ENCODE measurements at regions not wholly inside any gene's neighbourhood (a gene's known extent, or its start where the extent isn't known, plus 50 kb on each side); places are given as distances from the start of the nearest gene placed in this dataset.

DNA sequence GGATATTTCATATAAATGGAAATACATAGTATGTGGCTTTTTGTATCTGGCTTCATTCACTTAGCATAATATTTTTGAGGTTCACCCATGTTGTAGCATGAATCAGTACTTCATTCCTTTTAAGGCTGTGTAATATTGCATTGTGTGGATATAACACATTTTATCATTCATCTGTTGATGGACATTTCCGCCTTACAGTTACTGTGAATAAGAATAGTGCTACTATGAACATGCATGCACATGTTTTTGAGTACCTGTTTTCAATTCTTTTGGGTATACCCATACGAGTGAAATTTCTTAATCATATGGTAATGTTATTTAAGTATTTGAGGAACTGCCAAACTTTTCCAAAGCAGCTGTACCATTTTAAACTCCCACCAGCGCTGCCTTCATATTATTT, 539.6 kb upstream of the DIPK2B start:
- no peak overlapping the region for H3K4me3 ChIP-seq (ENCODE audit: low read depth, low read length)
- TF ChIP-seq MYC (IDR thresholded peaks at IDR 0.05; ENCODE audit: low read depth, low read length) = no peak
- TF ChIP-seq POLR2A (IDR thresholded peaks at IDR 0.05; ENCODE audit: extremely low read depth, insufficient read length) = no peak
- no peak for TF ChIP-seq CTCF (IDR thresholded peaks at IDR 0.05; ENCODE audit: low read depth, low read length)
- TF ChIP-seq, protein P1, sequence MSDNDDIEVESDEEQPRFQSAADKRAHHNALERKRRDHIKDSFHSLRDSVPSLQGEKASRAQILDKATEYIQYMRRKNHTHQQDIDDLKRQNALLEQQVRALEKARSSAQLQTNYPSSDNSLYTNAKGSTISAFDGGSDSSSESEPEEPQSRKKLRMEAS (IDR thresholded peaks at IDR 0.05; ENCODE audit: low read depth, low read length) = no peak
- DNase-seq (ENCODE audit: low read depth) = no peak

DNA sequence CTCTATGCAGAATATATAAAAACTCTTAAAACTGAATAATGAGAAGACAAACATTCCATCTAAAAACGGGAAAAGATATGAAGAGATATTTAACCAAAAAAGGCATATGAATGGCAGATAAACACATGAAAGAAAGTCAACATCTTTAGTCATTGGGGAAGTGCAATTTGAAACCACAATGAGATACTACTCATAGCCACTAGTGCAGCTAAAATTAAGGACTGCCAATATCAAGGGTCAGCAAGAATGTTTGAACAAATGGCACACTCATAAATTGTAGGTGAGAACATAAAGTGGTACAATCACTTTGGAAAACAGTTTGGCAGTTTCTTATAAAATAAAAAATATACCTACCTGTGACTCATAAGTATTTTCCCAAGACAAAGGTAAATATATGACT, 534.9 kb upstream of the DIPK2B start:
- TF ChIP-seq MYC (IDR thresholded peaks at IDR 0.05; ENCODE audit: low read depth, low read length) = no peak
- TF ChIP-seq CTCF (IDR thresholded peaks at IDR 0.05; ENCODE audit: low read depth, low read length) = no peak
- TF ChIP-seq POLR2A (IDR thresholded peaks at IDR 0.05; ENCODE audit: extremely low read depth, insufficient read length) = no peak
- TF ChIP-seq, protein P1 (IDR thresholded peaks at IDR 0.05; ENCODE audit: low read depth, low read length) = no peak
- no peak for DNase-seq (ENCODE audit: low read depth)
- H3K4me3 ChIP-seq (ENCODE audit: low read depth, low read length) = no peak overlapping the region

DNA sequence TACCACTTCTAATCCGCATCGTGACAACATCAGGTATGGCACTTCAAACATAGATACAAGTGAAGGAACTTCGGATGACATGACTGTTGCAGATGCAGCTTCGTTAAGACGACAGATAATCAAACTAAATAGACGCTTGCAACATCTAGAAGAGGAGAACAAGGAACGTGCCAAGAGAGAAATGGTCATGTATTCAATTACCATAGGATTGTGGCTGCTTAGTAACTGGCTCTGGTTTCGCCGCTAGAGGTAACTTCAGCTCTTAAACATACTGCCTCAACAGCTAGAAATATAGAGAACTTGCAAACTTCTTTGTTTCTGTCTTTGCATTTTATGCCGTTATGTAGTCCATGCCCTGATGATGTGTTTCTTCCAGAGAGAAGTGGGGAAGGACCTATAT, 530.8 kb upstream of the DIPK2B start:
- no peak for DNase-seq (ENCODE audit: low read depth)
- TF ChIP-seq, protein P1 (IDR thresholded peaks at IDR 0.05; ENCODE audit: low read depth, low read length) = no peak
- TF ChIP-seq POLR2A (IDR thresholded peaks at IDR 0.05; ENCODE audit: extremely low read depth, insufficient read length) = no peak
- no peak for TF ChIP-seq MYC (IDR thresholded peaks at IDR 0.05; ENCODE audit: low read depth, low read length)
- TF ChIP-seq CTCF (IDR thresholded peaks at IDR 0.05; ENCODE audit: low read depth, low read length) = no peak
- no peak overlapping the region for H3K4me3 ChIP-seq (ENCODE audit: low read depth, low read length)

DNA sequence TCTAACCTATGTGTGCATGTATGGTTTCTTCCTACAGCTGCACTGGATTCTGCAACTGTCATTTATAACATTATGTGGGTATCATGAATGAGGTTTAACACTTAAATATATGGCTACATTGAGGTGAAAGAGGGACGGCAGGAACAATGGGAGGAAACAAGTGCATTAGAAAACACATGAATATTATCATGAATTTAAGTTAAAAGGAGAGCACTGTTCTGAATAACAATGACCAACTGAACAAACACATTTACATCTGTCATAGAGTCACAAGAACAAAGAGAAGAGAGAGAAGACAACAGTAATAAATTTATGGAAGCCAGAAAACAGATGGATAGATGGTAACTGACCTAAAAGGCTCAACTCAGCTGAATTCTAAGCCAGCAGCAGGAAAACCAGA, 527.1 kb upstream of the DIPK2B start:
- no peak for DNase-seq (ENCODE audit: low read depth)
- H3K4me3 ChIP-seq (ENCODE audit: low read depth, low read length) = no peak overlapping the region
- TF ChIP-seq POLR2A (IDR thresholded peaks at IDR 0.05; ENCODE audit: extremely low read depth, insufficient read length) (no peak), MYC (IDR thresholded peaks at IDR 0.05; ENCODE audit: low read depth, low read length) (no peak), CTCF (IDR thresholded peaks at IDR 0.05; ENCODE audit: low read depth, low read length) (no peak)
- TF ChIP-seq, protein P1 (IDR thresholded peaks at IDR 0.05; ENCODE audit: low read depth, low read length) = no peak

DNA sequence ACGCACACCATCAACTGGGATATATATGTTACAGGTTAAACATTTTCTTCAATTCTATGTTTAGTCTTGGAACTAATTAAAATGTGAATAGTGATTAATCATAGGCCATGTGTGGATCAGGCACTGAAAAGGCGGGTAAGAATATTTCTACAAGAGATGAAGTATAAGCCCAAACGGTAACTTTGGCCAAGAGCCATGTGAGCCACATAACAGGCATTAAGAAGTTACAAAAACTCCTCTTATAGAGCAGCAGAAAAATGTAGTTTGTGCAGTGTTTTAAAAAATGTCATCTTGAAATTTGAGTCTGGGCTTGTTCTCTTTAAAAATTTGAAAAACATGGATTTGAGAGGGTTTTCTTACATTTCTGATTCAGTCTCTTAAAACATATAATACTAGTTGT, 521.8 kb upstream of the DIPK2B start:
- TF ChIP-seq, protein P1 (IDR thresholded peaks at IDR 0.05; ENCODE audit: low read depth, low read length) = no peak
- TF ChIP-seq POLR2A (IDR thresholded peaks at IDR 0.05; ENCODE audit: extremely low read depth, insufficient read length) = no peak
- no peak for TF ChIP-seq CTCF (IDR thresholded peaks at IDR 0.05; ENCODE audit: low read depth, low read length)
- TF ChIP-seq MYC (IDR thresholded peaks at IDR 0.05; ENCODE audit: low read depth, low read length) = no peak
- no peak for DNase-seq (ENCODE audit: low read depth)
- no peak overlapping the region for H3K4me3 ChIP-seq (ENCODE audit: low read depth, low read length)

All from NB4 (cell line).